ENCODE measurements at regions not wholly inside any gene's neighbourhood (a gene's known extent, or its start where the extent isn't known, plus 50 kb on each side); places are given as distances from the start of the nearest gene placed in this dataset.

GRCh38 chr5:61800450-61800849, 468.4 kb downstream of the ZSWIM6 start:
- no peak for DNase-seq
- TF ChIP-seq, protein P1, sequence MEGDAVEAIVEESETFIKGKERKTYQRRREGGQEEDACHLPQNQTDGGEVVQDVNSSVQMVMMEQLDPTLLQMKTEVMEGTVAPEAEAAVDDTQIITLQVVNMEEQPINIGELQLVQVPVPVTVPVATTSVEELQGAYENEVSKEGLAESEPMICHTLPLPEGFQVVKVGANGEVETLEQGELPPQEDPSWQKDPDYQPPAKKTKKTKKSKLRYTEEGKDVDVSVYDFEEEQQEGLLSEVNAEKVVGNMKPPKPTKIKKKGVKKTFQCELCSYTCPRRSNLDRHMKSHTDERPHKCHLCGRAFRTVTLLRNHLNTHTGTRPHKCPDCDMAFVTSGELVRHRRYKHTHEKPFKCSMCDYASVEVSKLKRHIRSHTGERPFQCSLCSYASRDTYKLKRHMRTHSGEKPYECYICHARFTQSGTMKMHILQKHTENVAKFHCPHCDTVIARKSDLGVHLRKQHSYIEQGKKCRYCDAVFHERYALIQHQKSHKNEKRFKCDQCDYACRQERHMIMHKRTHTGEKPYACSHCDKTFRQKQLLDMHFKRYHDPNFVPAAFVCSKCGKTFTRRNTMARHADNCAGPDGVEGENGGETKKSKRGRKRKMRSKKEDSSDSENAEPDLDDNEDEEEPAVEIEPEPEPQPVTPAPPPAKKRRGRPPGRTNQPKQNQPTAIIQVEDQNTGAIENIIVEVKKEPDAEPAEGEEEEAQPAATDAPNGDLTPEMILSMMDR (IDR thresholded peaks at IDR 0.05) = no peak
- TF ChIP-seq POLR2A (IDR thresholded peaks at IDR 0.05) = no peak
- no peaks in the 10 kb centered on the region for H3K27me3 ChIP-seq
- H3K36me3 ChIP-seq = no peaks in the 10 kb centered on the region
- H3K9me3 ChIP-seq = no peaks in the 10 kb centered on the region
- H3K4me1 ChIP-seq = no peaks in the 10 kb centered on the region
- no peak overlapping the region for H3K4me3 ChIP-seq
- no peak overlapping the region for H3K27ac ChIP-seq

- DNase-seq = no peak
- Histone ChIP-seq H3K27me3 (no peaks in the 10 kb centered on the region), H3K9me3 (no peaks in the 10 kb centered on the region), H3K4me3 (no peak overlapping the region), H3K36me3 (no peaks in the 10 kb centered on the region), H3K27ac (no peak overlapping the region), H3K4me1 (no peaks in the 10 kb centered on the region)
- no peak for TF ChIP-seq POLR2A (IDR thresholded peaks at IDR 0.05)
- TF ChIP-seq, protein P1 (IDR thresholded peaks at IDR 0.05) = no peak
Measured at GRCh38 chr5:61801174-61801573, 469.1 kb downstream of the ZSWIM6 start.

DNA sequence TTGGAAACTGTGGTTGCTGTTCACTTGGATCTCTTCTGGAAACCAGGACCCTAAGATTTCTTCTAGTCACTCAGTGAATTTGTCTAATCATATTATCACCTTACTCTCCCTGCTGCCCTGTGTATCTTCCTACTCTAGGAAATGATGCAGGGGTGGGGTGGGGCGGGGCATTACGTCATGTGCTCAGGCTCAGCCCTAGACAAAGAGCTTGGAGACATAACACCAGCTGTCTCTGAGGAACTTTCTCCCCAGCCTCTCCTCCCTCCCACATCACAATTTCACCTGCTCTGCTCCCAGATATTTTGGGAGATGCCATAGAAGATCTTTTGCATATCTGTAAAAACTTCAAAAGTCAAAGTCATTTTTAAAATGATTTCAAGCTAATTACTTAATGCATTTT, 470.4 kb downstream of the ZSWIM6 start:
- Histone ChIP-seq H3K27me3 (no peaks in the 10 kb centered on the region), H3K4me3 (no peak overlapping the region), H3K27ac (no peak overlapping the region), H3K36me3 (no peaks in the 10 kb centered on the region), H3K4me1 (no peaks in the 10 kb centered on the region), H3K9me3 (no peaks in the 10 kb centered on the region)
- TF ChIP-seq, protein P1 (IDR thresholded peaks at IDR 0.05) = no peak
- DNase-seq = peak in 1 of 3 donors; percentile 56

- no peak for DNase-seq
- H3K36me3 ChIP-seq = no peaks in the 10 kb centered on the region
- H3K27ac ChIP-seq = no peak overlapping the region
- no peak overlapping the region for H3K4me3 ChIP-seq
- no peaks in the 10 kb centered on the region for H3K27me3 ChIP-seq
- TF ChIP-seq, protein P1 (IDR thresholded peaks at IDR 0.05) = no peak
- no peak for TF ChIP-seq POLR2A (IDR thresholded peaks at IDR 0.05)
- H3K4me1 ChIP-seq = peaks cover 0 to 3% (median 0%) of the 10 kb centered on the region in 4 donors
- H3K9me3 ChIP-seq = no peaks in the 10 kb centered on the region
Measured at GRCh38 chr5:61805101-61805500, 473.0 kb downstream of the ZSWIM6 start.

GRCh38 chr5:61806491-61807020, 474.5 kb downstream of the ZSWIM6 start:
- H3K4me3 ChIP-seq = no peak overlapping the region
- no peak overlapping the region for H3K27ac ChIP-seq
- TF ChIP-seq, protein P1 (IDR thresholded peaks at IDR 0.05) = no peak
- no peak for TF ChIP-seq POLR2A (IDR thresholded peaks at IDR 0.05)
- peaks cover 0 to 3% (median 0%) of the 10 kb centered on the region in 4 donors for H3K4me1 ChIP-seq
- no peak for DNase-seq
- H3K9me3 ChIP-seq = no peaks in the 10 kb centered on the region
- no peaks in the 10 kb centered on the region for H3K36me3 ChIP-seq
- no peaks in the 10 kb centered on the region for H3K27me3 ChIP-seq

GRCh38 chr5:61808091-61808490, 476.0 kb downstream of the ZSWIM6 start:
- TF ChIP-seq POLR2A (IDR thresholded peaks at IDR 0.05) = no peak
- TF ChIP-seq, protein P1 (IDR thresholded peaks at IDR 0.05) = no peak
- no peaks in the 10 kb centered on the region for H3K27me3 ChIP-seq
- H3K36me3 ChIP-seq = no peaks in the 10 kb centered on the region
- H3K9me3 ChIP-seq = no peaks in the 10 kb centered on the region
- no peak overlapping the region for H3K4me3 ChIP-seq
- peaks cover 0 to 3% (median 0%) of the 10 kb centered on the region in 4 donors for H3K4me1 ChIP-seq
- H3K27ac ChIP-seq = peak overlapping the region in 2 of 4 donors; percentile 33 to 76
- DNase-seq = peak in 2 of 3 donors; percentile 73 to 84
